ENCODE measurements at regions not wholly inside any gene's neighbourhood (a gene's known extent, or its start where the extent isn't known, plus 50 kb on each side); places are given as distances from the start of the nearest gene placed in this dataset.

DNA sequence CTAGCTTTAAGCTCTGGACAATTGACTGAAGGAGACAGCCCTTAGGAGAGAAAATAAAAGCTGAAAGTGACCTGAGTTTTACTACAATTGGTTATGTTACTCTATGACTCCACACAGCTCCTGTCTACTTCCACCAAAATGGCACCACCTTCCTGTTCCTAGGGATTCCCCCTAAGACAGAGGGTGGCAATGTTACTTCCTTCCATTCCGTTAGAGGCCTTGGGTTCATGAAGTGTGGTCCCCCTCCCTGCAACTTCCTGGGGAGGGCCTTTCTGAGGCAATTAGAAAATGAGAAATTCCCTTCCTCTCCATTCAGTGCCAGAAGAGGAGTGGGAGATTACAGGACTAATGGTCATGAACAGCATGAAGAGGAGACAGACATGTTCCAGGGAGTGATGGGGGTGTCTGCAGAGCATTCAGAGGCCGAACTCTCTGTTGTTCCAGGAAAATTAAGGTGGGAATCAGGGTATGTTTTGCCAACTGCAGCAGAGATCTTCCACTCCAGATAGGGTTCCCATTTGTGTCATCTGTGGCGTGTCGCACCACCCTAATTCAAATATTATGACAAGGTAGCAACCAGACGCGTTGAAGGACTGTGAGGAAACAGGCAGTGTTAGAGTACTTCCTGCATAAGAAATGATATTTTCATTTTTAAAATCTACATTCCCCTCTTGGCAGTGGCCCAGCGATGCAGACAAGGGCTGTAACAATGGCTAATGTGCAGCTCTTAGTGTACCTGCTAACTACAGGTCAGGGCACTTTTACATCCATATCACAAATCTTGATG is 53.1 kb upstream of the TRIM67 start:
- DNase-seq: no peak

DNA sequence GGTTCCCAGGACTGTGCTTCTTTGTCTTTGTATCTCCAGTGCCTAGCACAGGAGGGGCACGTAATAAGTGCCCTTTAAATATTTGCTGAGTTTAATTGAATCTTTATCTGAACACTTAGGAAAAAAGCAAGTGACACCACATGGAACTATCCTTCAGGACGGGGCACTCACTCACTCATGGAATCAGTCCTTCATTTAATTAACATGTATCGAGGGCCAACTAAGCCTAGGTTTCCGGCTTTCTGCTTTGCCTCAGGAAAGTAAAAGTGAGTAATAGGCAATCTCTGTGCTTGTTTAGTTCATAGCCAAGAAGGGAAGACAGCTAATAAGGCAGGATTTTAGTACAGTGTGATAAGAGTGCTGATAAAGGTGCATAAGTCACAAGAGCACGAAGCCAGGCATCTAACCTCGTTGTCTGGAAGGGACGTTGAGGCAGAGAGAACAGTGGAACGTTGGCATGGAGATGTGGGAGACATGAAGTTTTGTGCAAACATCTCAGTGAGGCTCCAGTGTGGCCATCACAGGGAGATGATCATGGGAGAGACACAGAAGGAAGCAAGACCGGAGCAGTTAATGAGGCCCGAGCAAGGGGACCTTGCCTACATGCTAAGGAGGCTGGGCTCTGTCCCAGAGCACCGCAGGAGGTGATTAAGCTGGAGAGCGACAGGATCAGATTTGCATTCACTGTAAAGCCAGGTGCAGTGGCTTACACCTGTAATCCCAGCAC is 54.1 kb upstream of the TRIM67 start:
- DNase-seq: no peak

DNA sequence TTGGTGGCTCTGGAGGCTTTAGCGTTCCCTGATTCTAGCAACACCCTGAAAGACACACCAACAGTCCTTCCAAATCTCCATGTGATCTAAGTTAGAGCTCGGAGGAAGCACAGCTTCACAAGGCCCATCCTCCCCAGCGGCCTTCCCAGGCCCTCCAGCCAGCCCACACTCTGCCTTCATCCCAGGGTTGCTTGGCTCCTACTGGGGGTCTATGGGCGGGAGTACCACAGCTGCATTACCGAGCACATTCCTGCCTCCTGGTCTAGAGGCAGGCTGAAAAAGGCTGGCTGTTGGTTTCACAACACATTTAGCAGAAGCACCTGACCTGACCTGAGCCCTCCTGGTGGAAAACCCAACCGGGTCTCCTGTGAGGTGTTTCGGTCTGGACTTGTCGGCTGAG is 54.7 kb upstream of the TRIM67 start:
- no peak for DNase-seq

DNA sequence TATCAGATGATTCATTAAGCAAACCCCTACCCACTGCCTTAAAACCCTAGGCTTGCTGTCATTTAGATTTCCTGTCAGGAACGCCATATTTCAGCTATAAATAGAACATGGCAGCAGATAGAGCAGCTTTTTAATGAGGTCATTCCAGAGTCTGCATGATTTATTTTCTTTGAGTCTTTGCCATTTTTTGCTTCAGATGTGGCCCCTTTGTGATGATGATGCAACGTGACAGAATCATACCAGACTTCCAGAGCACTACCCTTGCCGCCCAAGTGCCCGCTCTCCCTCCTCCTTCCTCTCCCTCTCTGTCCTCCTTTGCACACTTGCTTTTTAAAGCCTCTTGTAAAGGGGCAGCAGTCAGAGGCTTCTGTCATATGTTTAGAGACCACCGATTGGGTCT is 55.5 kb upstream of the TRIM67 start:
- no peak for DNase-seq

DNA sequence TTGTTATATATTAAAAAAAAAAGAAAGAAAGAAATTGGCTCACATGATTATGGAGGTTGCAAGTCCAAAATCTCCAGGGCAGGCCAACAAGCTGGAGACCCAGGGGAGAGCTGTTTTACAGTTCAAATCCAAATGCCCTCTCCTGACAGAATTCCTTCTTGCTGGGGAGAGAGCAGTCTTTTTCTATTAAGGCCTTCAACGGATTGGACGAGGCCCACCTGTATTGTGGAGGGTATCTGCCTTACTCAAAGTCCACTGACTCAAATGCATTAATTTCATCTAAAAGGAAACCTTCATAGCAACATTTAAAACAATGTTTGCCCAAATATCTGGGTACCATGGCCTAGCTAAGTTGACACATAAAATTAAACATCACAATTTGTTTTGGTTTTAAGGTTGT is 56.9 kb upstream of the TRIM67 start:
- DNase-seq: no peak

DNA sequence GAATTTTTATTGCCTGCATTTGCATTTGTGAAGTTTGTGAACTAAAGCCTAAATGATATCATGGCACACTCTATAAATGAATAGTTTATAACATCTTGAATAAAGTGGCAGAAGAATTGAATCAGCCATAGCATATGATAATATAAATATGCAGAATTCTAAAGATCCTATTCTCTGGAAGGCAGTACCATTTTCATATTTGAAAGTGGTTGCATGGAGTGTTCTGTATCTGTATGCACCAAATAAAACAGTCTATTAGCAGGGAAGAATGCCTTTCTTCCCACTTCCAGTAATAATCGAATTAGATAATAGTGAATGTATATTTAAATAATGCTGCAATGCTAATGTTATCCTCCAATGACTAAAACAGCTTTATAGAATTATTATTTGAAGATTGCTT is 57.9 kb upstream of the TRIM67 start:
- no peak for DNase-seq

DNA sequence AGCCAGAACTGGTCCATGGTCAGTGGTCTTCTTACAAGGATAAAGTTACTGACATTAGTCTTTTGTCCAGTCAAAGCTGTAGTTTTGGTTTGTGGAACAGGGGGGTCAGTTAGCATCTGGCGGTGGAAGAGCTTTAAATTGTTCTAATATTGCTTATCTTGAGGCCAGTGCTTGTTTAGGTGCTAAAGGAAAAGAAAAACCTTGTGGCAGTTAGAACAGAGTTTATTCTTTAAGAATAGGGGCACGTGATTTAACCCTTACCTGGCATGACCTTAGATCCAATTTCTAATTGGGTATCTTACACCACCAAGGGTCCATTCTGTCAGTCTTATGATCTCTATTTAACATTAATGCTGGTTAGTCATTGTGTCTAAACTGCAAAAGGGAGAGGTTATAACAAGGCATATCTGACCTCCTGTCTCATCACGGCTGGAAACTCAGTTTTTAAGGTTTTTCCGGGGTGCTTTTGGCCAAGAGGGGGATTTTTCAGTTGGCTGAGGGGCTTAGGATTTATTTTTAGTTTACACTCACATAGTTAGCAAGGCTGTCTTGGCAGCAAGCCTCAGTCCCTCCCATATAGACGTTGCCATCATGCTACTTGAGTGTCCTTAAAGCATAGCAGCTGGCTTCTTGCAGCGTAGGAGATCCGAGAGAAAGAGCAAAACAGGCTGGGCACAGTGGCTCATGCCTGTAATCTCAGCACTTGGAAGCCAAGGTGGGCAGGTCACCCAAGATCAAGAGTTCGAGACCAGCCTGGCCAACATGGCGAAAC is 60.1 kb upstream of the FAM89A start:
- no peak for DNase-seq

DNA sequence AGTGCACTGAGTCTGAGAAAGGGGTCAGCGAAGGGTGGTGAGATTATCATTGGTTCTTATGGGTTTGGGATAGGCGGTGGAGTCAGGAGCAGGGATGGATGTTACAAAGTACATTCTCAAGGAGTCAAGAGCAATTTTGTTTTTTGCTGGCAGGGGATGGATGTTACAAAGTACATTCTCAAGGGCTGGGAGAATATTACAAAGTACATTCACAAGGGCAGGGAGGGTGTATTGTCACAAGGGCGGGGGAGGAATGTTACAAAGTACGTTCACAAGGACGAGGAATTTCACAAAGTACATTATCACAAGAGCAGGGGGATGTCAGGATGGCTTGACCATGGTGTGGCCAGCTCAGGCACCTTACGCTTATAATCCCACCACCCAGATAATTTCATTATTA is 59.3 kb upstream of the FAM89A start:
- DNase-seq: no peak

DNA sequence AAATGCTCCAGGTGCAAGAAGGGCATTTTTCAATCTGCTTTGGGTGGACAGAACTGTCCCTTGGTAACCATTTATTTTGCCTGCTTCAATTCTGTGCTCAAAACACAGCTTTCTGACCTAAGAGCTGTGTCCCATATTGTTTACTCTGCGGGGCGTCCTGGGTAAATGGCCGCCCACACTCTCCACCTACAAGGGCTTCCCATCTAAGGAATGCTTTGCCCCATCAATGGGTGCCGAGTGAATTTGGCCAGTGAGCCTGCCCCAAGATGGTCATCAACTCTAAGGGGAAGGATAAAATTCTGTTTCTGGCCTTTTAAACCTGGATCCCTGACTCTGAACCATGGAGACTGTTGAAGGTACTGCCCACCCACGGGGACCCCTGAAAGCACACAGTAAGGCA is 55.5 kb upstream of the FAM89A start:
- no peak for DNase-seq

DNA sequence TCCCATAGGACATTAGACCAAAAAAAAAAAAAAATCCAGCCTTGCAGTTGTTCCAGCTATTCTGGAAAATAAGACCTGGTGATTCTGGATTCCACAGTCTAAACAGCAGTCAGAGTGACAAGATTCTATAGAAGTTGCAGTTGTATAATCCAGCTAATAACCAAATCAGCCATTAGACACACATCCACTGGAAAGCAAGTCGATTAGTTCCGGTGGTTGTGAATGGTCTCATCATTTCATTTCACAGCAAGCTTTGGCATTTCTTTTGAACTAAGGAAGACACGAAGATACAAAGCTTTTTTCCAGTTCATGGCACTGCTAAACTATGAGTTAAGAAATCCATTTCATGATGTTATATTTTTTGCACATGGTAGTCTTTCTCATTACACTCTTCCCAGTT is 54.4 kb upstream of the FAM89A start:
- DNase-seq: no peak

DNA sequence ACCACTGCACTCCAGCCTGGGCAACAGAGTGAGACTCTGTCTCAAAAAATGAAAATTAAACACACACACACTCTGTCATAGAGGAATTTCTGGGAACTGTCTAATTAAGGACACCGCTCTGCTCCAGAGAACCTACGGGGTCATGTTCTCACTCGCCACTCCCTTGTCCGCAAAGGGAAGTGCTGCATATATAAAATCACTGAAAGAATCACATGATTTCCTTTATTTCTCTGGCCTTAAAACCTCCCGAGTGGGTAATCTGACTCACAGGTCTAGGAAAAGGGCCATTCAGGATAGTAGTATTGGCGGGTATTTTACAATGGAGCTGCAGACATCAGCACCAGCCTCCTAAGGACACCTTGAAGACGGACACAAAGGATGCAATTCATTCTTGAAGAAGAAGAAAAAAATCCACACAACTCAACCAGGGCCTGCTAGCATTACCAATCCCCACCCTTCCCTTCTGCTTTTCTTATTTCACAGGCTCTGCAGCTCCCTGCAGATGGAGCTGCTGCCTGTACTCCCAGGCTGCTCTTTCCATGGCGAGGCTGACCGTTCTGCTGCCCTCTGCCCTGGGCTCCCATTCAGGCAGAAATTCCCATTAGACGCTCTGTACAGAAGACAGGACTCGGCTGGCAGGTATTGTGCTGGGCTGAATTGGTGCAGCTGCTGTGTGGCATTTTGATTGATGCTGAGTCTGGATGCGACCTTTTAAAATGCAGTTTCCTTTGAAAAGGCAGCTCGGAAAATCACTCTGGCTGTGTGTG is 53.3 kb upstream of the FAM89A start:
- no peak for DNase-seq

DNA sequence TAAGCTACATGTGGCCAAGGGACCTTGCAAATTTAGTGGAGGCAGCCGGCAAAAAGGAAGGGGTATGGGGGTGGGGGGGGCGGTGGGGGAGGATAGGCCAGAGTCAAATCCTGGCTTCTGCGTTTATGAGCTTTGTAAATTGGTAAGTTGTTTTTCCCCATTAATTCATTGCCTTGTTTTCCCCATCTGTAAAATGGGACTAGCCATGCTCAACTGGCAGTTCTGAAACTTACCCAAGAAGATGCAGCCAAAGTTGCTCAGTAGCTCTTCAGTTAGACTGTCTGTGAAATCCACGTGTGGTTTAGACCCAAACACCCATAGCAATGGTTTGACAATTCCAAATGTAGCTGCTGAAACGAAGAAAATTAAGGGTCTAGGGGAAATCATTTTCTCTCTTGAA is 52.3 kb upstream of the FAM89A start:
- no peak for DNase-seq

DNA sequence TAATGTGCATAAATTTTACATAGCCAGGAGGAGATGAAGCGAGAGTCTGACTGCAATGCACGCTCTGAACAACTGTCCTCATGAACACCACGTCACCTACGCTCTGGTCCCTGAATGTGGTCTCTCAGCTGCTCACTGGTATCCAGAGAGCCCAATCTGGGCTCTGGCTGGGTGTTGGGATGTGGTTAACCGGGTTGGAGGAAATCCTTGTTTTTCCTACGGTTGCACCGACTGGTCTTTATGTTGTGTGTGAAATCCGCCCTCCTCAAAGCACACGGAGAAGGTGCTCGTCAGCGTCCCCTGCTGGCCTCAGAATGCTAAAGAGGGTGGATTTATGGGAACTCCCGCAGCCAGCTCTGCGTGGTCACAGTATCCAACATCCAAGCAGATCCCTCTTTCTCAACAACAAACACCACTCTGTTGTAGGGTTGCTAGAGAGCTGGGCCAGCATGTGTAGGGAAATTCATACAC is 51.8 kb upstream of the FAM89A start:
- DNase-seq: peak in 2 of 6 experiments; percentile 3 to 11

DNA sequence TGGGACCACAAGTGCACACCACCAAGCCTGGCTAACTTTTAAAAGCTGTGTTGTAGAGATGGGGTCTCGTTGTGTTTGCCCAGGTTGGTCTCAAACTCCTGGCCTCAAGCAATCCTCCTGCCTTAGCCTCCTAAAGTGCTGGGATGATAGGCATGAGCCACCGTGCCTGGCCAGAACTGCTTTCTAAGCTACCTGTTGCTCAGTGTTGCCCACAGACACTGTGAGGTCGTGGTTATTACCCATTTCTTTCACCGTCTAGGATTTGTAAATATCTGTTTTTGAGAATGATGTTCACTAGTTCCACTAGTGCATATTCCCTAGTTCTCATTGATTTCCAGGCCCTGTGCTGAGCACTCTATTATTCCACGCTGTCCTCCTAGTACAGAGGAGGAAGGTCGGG is 51.4 kb upstream of the FAM89A start:
- DNase-seq: no peak

All from stimulated activated naive CD4-positive, alpha-beta T cell (primary cell).